A673 (cell line): ENCODE measurements at regions not wholly inside any gene's neighbourhood (a gene's known extent, or its start where the extent isn't known, plus 50 kb on each side); places are given as distances from the start of the nearest gene placed in this dataset.

ENCODE experiments used
- BruUV-seq: library from RNA; stranded (reverse); fragments of 400-500 nt; replicated peaks from 2 replicates; lab custom pipeline; 2021; lab: Mats Ljungman, UMichigan
- CTCF ChIA-PET: fragments of 300-600 bp; sonication (Branson Sonifier 250); formaldehyde crosslinking; loops from one replicate; lab custom pipeline; 2022; ENCODE audit warnings: antibody characterized with exemption; lab: Charles Lee
- POLR2A ChIA-PET: fragments of 300-600 bp; sonication (Branson Sonifier 250); formaldehyde crosslinking; loops from one replicate; lab custom pipeline; 2022; ENCODE audit warnings: antibody characterized with exemption; ENCODE audit not compliant: low non-redundant PET; lab: Charles Lee
- DNase-seq: peaks from one replicate; pipeline ENCODE4 v3.0.0-alpha.2; 2015; ENCODE audit warnings: low spot score
- H3K27ac ChIP-seq: fragments of 200-600 bp; sonication (generic); 2 replicates; pipeline ENCODE4 v1.5.1; 2016; ENCODE audit warnings: mixed run types, low read depth, mild to moderate bottlenecking, mixed read lengths, antibody characterized with exemption, low read length; ENCODE audit not compliant: poor library complexity, severe bottlenecking
- H3K27me3 ChIP-seq: fragments of 200-600 bp; sonication (generic); replicated peaks from 2 replicates; pipeline ENCODE4 v1.6.1; 2017; ENCODE audit warnings: mixed run types, low read depth, mild to moderate bottlenecking, mixed read lengths, antibody characterized with exemption, low read length; ENCODE audit not compliant: insufficient read depth, poor library complexity
- H3K36me3 ChIP-seq: fragments of 200-600 bp; sonication (generic); 2 replicates; pipeline ENCODE4 v1.6.1; 2016; ENCODE audit warnings: mixed run types, mild to moderate bottlenecking, mixed read lengths, antibody characterized with exemption, low read length; ENCODE audit not compliant: insufficient read depth, poor library complexity, severe bottlenecking
- H3K4me1 ChIP-seq: fragments of 200-600 bp; sonication (generic); 2 replicates; pipeline ENCODE4 v1.6.1; 2017; ENCODE audit warnings: mixed run types, mild to moderate bottlenecking, mixed read lengths, antibody characterized with exemption, low read length; ENCODE audit not compliant: insufficient read depth, poor library complexity, severe bottlenecking
- H3K4me3 ChIP-seq: fragments of 200-600 bp; sonication (generic); 2 replicates; pipeline ENCODE4 v1.5.1; 2016; ENCODE audit warnings: low read depth, mixed run types, mild to moderate bottlenecking, mixed read lengths, low read length; ENCODE audit not compliant: poor library complexity, severe bottlenecking
- H3K9me3 ChIP-seq: fragments of 200-600 bp; sonication (generic); 2 replicates; pipeline ENCODE4 v1.6.1; 2016; ENCODE audit warnings: mixed run types, low read depth, mild to moderate bottlenecking, mixed read lengths, antibody characterized with exemption, low read length; ENCODE audit not compliant: poor library complexity, severe bottlenecking
- EZH2 ChIP-seq: fragments of 200-600 bp; sonication (generic); IDR thresholded peaks from 2 replicates; pipeline ENCODE4 v1.6.1; 2017; ENCODE audit warnings: borderline replicate concordance, low read depth, mild to moderate bottlenecking, mixed read lengths, antibody characterized with exemption, low read length; ENCODE audit not compliant: poor library complexity, severe bottlenecking
- intact Hi-C: fragments of 100-400 bp; cut with micrococcal nuclease; formaldehyde crosslinking; loops from one replicate; pipeline ENCODE4 v1.10.0; 2022; ENCODE audit not compliant: unreplicated experiment
- TF ChIP-seq, protein P1 (sequence below): fragments of 300-800, 200-600 bp; sonication (generic); conservative IDR thresholded peaks from 2 replicates; pipeline ENCODE4 v1.5.1; 2017; ENCODE audit warnings: low read depth, mild to moderate bottlenecking, antibody characterized with exemption, low read length, moderate library complexity, mixed read lengths

GRCh38 chr9:75612754-75613153 lies 277.7 kb upstream of the PCSK5 start:
- Histone ChIP-seq H3K36me3 (no peaks in the 10 kb centered on the region), H3K27me3 (no peaks in the 10 kb centered on the region), H3K9me3 (no peaks in the 10 kb centered on the region), H3K4me3 (no peak overlapping the region), H3K4me1 (no peaks in the 10 kb centered on the region), H3K27ac (no peak overlapping the region)
- no TSS peak for BruUV-seq
- no peak for TF ChIP-seq EZH2
- TF ChIP-seq, protein P1, sequence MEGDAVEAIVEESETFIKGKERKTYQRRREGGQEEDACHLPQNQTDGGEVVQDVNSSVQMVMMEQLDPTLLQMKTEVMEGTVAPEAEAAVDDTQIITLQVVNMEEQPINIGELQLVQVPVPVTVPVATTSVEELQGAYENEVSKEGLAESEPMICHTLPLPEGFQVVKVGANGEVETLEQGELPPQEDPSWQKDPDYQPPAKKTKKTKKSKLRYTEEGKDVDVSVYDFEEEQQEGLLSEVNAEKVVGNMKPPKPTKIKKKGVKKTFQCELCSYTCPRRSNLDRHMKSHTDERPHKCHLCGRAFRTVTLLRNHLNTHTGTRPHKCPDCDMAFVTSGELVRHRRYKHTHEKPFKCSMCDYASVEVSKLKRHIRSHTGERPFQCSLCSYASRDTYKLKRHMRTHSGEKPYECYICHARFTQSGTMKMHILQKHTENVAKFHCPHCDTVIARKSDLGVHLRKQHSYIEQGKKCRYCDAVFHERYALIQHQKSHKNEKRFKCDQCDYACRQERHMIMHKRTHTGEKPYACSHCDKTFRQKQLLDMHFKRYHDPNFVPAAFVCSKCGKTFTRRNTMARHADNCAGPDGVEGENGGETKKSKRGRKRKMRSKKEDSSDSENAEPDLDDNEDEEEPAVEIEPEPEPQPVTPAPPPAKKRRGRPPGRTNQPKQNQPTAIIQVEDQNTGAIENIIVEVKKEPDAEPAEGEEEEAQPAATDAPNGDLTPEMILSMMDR, result no peak
- DNase-seq, result no peak
- CTCF ChIA-PET, result no interaction called here
- intact Hi-C loops, result no loop called here
- POLR2A ChIA-PET, result no interaction called here

DNA sequence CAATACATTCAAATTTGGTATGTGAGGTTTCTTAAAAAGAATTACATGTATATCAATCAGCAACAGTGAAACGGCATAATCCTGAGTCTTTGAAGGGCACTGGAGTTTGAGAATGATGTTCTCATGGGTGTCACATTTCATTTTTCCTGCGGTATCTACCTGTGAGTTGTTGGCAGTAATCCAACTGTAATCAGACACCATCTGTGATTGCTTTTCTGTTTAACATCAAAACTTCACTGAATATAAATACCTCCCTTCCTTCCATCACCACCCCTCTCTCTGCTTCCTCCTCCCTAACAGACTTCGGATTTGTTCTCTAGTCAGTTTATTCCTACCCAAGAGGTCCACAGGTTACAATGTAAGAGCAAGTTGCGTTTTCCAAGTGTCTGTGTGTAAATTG lies 275.2 kb upstream of the PCSK5 start:
- no peak for TF ChIP-seq EZH2
- TF ChIP-seq, protein P1, result no peak
- POLR2A ChIA-PET, result no interaction called here

DNA sequence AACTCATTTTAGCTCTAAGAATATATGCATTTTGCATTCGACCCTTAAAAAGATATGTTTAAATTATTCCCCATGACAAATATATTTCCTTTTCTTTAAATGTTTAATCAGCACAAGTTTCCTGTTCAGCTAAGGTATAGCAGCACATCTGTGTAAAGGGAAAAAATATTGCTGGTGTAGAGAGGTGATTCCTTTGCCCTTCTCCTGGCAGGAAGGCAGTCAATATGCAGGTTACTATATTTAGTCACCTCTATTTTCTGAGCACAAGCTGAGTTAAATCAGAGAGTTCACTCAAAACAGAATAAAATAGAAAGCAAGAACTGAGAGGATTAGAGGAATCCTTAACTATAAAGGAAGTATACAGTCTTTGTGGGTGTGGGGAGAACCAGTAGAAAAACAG lies 274.4 kb upstream of the PCSK5 start:
- TF ChIP-seq, protein P1, result no peak
- no peak for TF ChIP-seq EZH2
- Histone ChIP-seq H3K4me3 (no peak overlapping the region), H3K9me3 (no peaks in the 10 kb centered on the region), H3K27me3 (no peaks in the 10 kb centered on the region), H3K4me1 (no peaks in the 10 kb centered on the region), H3K36me3 (no peaks in the 10 kb centered on the region), H3K27ac (no peak overlapping the region)
- CTCF ChIA-PET, result no interaction called here
- BruUV-seq, result no TSS peak
- POLR2A ChIA-PET, result no interaction called here
- intact Hi-C loops, result no loop called here
- DNase-seq, result no peak

More for the DNA sequence above, 275.2 kb upstream of the PCSK5 start:
- H3K27me3 ChIP-seq, result no peaks in the 10 kb centered on the region
- no peak overlapping the region for H3K4me3 ChIP-seq
- intact Hi-C loops, result no loop called here
- CTCF ChIA-PET, result no interaction called here
- no peak for DNase-seq
- no TSS peak for BruUV-seq
- H3K36me3 ChIP-seq, result no peaks in the 10 kb centered on the region
- no peak overlapping the region for H3K27ac ChIP-seq
- H3K4me1 ChIP-seq, result no peaks in the 10 kb centered on the region
- H3K9me3 ChIP-seq, result no peaks in the 10 kb centered on the region
